ACC112 (cell line): ENCODE measurements at regions not wholly inside any gene's neighbourhood (a gene's known extent, or its start where the extent isn't known, plus 50 kb on each side); places are given as distances from the start of the nearest gene placed in this dataset.

ENCODE experiments used
- H2AFZ ChIP-seq: fragments of 200-600 bp; sonication (generic); one replicate; pipeline ENCODE4 v1.6.0; 2017; ENCODE audit warnings: antibody characterized with exemption, low read length; ENCODE audit not compliant: unreplicated experiment
- H3K27ac ChIP-seq: fragments of 200-600 bp; sonication (generic); 2 replicates; pipeline ENCODE4 v1.5.1; 2014; ENCODE audit warnings: low read depth, mild to moderate bottlenecking, antibody characterized with exemption, low read length, moderate library complexity
- H3K27me3 ChIP-seq: fragments of 200-600 bp; sonication (generic); 2 replicates; pipeline ENCODE4 v1.6.1; 2014; ENCODE audit warnings: mild to moderate bottlenecking, antibody characterized with exemption, low read length, moderate library complexity, mixed read lengths; ENCODE audit not compliant: insufficient read depth
- H3K36me3 ChIP-seq: fragments of 200-600 bp; sonication (generic); 2 replicates; pipeline ENCODE4 v1.6.1; 2016; ENCODE audit warnings: mild to moderate bottlenecking, antibody characterized with exemption, low read length, moderate library complexity, mixed read lengths; ENCODE audit not compliant: insufficient read depth
- H3K4me1 ChIP-seq: fragments of 200-600 bp; sonication (generic); one replicate; pipeline ENCODE4 v1.6.1; 2016; ENCODE audit warnings: low read length, mixed read lengths; ENCODE audit not compliant: insufficient read depth, unreplicated experiment, control insufficient read depth
- H3K4me3 ChIP-seq: fragments of 200-600 bp; sonication (generic); 2 replicates; pipeline ENCODE4 v1.5.1; 2014; ENCODE audit warnings: mild to moderate bottlenecking, low read depth, low read length
- H3K79me2 ChIP-seq: fragments of 200-600 bp; sonication (generic); one replicate; pipeline ENCODE4 v1.6.0; 2016; ENCODE audit warnings: low read length; ENCODE audit not compliant: control insufficient read depth, unreplicated experiment, insufficient read depth

DNA sequence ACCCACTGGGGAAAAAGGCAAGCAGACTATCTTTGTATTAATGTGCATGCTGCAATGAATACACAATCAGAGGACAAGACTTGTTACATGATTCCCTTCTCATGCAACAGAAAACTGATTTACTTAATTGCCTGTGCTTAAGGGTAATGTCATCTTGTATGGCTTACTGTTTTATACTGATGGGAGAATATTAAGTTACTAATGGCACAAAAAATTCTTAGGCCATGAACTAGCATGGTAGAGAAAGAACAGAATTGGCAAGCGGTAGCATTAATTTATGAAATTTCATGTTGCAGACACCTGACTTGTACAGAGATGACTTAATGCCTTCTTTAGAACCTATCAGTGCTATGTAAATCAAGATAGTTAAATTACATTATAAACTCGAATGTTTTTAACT lies 282.3 kb downstream of the CNTN3 start:
- Histone ChIP-seq H3K36me3 (no peaks in the 10 kb centered on the region), H3K27me3 (no peaks in the 10 kb centered on the region), H3K79me2 (no peaks in the 10 kb centered on the region), H3K4me3 (no peak overlapping the region), H2AFZ (no peak overlapping the region), H3K4me1 (no peaks in the 10 kb centered on the region), H3K27ac (no peak overlapping the region)

DNA sequence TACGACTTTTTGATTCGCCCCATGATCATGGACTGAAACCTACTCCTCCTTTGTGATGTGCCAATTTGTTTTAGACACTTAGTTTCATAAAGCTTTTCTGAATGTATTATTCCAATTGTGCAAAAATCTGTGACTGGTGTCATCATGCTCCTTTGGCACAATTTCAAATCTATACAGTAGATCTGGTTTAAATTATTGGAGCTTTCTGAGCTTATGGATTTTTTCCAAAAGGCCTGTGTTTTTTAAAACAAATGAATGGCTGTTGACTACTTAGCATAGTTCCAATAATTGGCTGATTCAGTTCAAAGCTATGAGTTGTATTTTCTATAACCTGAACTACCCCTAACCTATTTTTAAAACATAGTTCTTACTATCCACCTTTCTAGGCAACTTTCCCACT lies 282.7 kb downstream of the CNTN3 start:
- Histone ChIP-seq H3K79me2 (no peaks in the 10 kb centered on the region), H3K4me1 (no peaks in the 10 kb centered on the region), H3K27ac (no peak overlapping the region), H3K36me3 (no peaks in the 10 kb centered on the region), H3K27me3 (no peaks in the 10 kb centered on the region), H3K4me3 (no peak overlapping the region), H2AFZ (no peak overlapping the region)

DNA sequence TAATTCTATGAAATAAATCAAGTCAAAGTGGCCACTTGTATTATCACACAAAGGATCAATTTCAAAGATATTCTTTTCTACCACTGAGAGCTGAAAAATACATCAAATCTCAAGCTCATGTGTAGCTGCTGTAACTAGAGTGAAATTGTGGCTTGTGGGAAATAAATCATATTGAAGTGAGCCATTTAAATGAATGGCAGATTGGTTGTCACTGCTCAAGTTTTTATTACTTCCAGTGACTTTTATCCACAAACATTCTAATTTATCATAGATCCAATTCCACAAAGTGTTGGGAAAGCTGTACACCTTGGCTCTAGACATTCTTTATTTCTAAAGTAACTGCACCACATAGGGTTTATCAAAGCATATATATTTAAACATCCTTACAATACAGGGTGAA lies 285.4 kb downstream of the CNTN3 start:
- Histone ChIP-seq H3K79me2 (no peaks in the 10 kb centered on the region), H3K36me3 (no peaks in the 10 kb centered on the region), H2AFZ (no peak overlapping the region), H3K4me3 (no peak overlapping the region), H3K4me1 (no peaks in the 10 kb centered on the region), H3K27ac (no peak overlapping the region), H3K27me3 (no peaks in the 10 kb centered on the region)

DNA sequence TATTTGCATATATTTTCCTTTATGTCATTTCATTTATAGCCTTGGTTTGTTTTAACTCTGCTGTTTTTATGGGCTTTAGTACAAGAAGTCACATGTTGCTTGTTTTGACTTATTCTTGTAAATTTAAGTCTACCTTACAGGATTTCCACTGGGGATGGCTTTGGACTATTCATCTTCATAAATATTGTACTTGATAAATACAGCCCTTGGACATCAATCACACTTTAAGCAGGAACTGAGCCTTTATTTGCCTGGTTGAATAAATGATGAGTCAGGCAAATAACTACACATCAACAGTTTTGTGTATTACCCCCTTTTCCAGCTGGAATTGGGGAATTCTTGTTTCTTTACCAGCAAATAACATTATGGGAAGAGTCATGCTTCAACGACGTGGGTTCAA lies 286.0 kb downstream of the CNTN3 start:
- no peaks in the 10 kb centered on the region for H3K36me3 ChIP-seq
- H2AFZ ChIP-seq, result no peak overlapping the region
- no peaks in the 10 kb centered on the region for H3K27me3 ChIP-seq
- no peaks in the 10 kb centered on the region for H3K79me2 ChIP-seq
- H3K4me1 ChIP-seq, result no peaks in the 10 kb centered on the region
- H3K4me3 ChIP-seq, result no peak overlapping the region
- H3K27ac ChIP-seq, result no peak overlapping the region

DNA sequence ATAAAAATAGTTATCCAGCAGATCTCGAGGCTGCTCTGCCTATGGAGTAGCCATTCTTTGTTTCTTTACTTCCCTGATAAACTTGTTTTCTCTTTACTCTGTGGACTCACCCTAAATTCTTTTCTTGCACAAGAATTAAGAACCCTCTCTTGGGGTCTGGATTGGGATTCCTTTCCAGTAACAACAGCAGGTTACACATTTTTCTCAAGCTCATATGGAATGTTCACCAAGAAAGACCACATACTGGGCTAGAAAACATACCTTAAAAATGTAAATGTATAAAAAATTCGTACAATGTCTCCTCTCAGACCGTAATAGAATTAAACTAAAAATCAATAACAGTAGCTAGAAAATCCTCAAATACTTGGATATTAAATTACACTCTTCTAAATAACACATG lies 299.2 kb downstream of the CNTN3 start:
- no peak overlapping the region for H2AFZ ChIP-seq
- H3K27me3 ChIP-seq, result no peaks in the 10 kb centered on the region
- H3K4me1 ChIP-seq, result no peaks in the 10 kb centered on the region
- no peaks in the 10 kb centered on the region for H3K79me2 ChIP-seq
- no peaks in the 10 kb centered on the region for H3K36me3 ChIP-seq
- no peak overlapping the region for H3K4me3 ChIP-seq
- no peak overlapping the region for H3K27ac ChIP-seq

DNA sequence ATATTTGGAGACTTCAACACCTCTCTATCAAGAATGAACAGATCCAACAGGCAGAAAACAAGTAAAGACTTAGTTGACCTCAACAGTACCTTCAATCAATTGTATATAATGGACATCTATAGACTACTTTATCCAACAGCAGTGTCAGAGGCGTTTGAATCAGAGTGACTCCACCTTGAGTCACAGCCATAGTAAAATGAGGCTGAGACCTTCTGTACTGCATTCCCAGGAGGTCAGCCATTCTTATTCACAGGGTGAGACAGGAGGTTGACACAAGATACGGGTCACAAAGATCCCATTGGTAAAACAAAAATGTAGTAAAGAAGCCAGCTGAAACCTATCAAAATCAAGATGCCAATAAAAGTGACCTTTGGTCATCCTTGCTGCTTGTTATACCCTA lies 299.8 kb downstream of the CNTN3 start:
- no peaks in the 10 kb centered on the region for H3K4me1 ChIP-seq
- no peak overlapping the region for H2AFZ ChIP-seq
- H3K4me3 ChIP-seq, result no peak overlapping the region
- H3K36me3 ChIP-seq, result no peaks in the 10 kb centered on the region
- H3K27ac ChIP-seq, result no peak overlapping the region
- H3K27me3 ChIP-seq, result no peaks in the 10 kb centered on the region
- H3K79me2 ChIP-seq, result no peaks in the 10 kb centered on the region

DNA sequence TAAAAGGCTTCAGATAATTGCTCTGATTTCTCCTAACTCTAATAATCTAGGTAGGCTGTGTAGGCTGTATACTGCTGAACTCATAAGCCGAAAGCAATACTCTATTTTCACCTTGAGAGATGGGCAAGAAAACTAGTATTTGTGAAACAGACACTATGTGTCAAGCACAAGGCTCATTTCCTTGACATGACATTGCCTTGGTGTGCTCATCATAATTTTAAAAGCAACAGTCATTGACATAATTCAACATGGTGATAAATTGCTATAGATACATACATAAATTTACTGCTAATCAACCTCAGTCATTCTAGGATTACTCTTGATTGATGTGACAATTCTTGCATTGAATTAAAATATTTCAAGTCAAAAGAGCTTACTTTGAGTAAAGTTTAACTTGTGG lies 304.7 kb downstream of the CNTN3 start:
- Histone ChIP-seq H3K36me3 (no peaks in the 10 kb centered on the region), H3K27me3 (no peaks in the 10 kb centered on the region), H3K4me3 (no peak overlapping the region)

DNA sequence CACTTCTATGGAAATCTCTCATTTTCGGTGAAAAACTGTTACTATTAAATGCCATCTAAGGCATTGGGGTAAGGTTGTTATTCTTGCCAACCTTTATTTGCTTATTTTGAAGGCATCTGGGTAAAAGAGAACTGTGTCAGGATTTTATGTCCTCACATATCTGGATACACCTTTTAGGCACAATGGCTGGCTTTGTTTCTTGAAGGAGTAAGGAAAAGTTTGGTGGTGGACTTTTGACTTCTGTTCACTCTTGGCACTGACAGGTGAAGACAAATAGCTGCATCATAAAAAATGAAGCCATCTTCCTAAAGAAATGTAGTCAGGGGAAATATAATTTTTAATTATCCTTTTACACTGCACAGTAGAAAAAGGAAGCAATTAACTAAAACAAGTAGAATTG lies 310.0 kb downstream of the CNTN3 start:
- H3K36me3 ChIP-seq, result no peaks in the 10 kb centered on the region
- no peaks in the 10 kb centered on the region for H3K79me2 ChIP-seq
- no peak overlapping the region for H3K27ac ChIP-seq
- no peaks in the 10 kb centered on the region for H3K4me1 ChIP-seq
- no peaks in the 10 kb centered on the region for H3K27me3 ChIP-seq
- no peak overlapping the region for H3K4me3 ChIP-seq
- H2AFZ ChIP-seq, result no peak overlapping the region

More for the DNA sequence above, 304.7 kb downstream of the CNTN3 start:
- H3K4me1 ChIP-seq, result no peaks in the 10 kb centered on the region
- H3K27ac ChIP-seq, result no peak overlapping the region
- no peaks in the 10 kb centered on the region for H3K79me2 ChIP-seq
- H2AFZ ChIP-seq, result no peak overlapping the region

DNA sequence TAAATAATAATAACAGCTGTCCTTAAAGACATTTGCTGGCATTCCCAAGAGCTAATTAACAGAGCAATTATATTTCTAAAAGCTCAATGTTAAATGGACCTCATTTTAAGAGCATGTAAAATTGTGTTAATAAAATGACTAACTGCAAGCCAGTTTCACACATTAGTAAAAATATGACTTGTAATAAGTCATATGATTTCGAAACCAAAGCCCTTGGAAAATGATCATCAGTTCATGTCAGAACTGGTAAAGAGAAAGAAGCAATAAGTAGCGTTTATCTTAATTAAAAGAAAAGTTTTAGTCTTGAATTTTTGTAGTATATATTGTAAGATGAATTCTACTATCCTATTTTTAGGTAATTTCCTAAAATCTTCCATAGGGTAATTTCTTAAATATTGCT lies 310.7 kb downstream of the CNTN3 start:
- Histone ChIP-seq H3K36me3 (no peaks in the 10 kb centered on the region), H3K27me3 (no peaks in the 10 kb centered on the region), H3K79me2 (no peaks in the 10 kb centered on the region), H3K4me3 (no peak overlapping the region), H3K4me1 (no peaks in the 10 kb centered on the region), H2AFZ (no peak overlapping the region), H3K27ac (no peak overlapping the region)

DNA sequence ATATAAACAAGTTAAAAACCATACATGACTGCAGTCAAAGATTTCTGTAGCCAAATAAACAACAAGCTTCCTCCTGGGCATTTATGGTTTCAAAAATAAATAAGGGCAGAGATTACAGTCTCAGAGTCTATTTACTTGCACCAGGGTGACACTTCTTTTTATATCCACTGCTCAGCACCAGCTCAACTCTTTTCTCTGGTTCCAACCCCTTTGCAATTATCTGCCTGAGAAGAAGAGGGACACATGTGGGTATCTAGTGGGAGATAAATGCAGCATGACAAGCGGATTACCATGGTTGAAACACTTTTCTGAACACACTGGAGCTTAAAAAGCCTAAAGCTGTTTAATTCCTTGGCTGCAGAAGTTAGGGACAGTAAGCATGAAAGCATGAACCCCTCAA lies 311.5 kb downstream of the CNTN3 start:
- Histone ChIP-seq H3K36me3 (no peaks in the 10 kb centered on the region), H3K27me3 (no peaks in the 10 kb centered on the region), H3K79me2 (no peaks in the 10 kb centered on the region), H3K27ac (no peak overlapping the region), H2AFZ (no peak overlapping the region), H3K4me3 (no peak overlapping the region), H3K4me1 (no peaks in the 10 kb centered on the region)

DNA sequence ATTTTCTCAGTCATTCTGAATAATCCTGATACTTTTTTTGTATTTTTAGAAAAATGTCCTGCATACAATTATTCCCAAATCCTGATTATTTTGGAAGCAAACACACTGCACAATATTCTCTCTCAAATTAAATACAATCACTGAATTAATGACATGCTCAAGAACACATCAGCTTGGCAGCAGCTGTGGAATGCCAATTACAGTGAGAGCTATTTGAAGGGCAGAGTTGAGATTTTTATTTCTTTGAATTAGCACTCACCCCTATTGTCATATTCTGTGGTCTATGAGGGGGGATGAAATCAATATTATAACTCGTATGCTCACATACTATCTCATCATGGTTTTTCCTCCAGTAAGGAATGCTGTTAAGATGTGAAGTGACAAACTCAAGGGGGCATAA lies 312.2 kb downstream of the CNTN3 start:
- H3K27me3 ChIP-seq, result no peaks in the 10 kb centered on the region
- H3K27ac ChIP-seq, result no peak overlapping the region
- no peaks in the 10 kb centered on the region for H3K36me3 ChIP-seq
- H3K4me3 ChIP-seq, result no peak overlapping the region
- no peaks in the 10 kb centered on the region for H3K4me1 ChIP-seq
- no peak overlapping the region for H2AFZ ChIP-seq
- H3K79me2 ChIP-seq, result no peaks in the 10 kb centered on the region

DNA sequence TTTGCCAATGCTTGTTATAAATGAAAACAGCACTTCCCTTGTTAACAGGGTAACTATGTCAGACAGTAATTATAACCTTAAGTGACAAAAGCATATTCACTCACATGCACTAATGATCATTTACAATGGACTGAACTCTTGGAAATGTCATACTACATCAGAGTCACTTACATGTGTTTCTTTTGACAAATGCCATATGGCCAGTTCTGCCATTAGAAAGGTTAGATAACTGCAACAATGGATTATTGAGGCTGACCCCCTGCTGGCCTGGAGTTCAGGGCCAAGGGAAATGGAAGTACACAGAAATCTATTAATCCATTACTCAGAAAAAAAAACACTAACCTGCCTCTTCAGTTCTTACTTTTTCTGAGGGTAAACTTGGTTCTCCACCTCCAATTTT lies 313.4 kb downstream of the CNTN3 start:
- Histone ChIP-seq H3K27ac (no peak overlapping the region), H3K4me3 (no peak overlapping the region), H3K36me3 (no peaks in the 10 kb centered on the region), H3K4me1 (no peaks in the 10 kb centered on the region), H3K27me3 (no peaks in the 10 kb centered on the region), H3K79me2 (no peaks in the 10 kb centered on the region), H2AFZ (no peak overlapping the region)
